Liver (tissue), 8 donors: ENCODE measurements at regions not wholly inside any gene's neighbourhood (a gene's known extent, or its start where the extent isn't known, plus 50 kb on each side); places are given as distances from the start of the nearest gene placed in this dataset.
"Not testable (repeated sequence)": the region's sequence is repeated elsewhere in the genome, so short reads cannot be mapped to it uniquely, and the experiment has no call there.

ENCODE experiments used
- DNase-seq: peaks from one replicate; pipeline ENCODE4 v3.0.0-alpha.2; 2017; ENCODE audit warnings: low spot score
- H3K27ac ChIP-seq, 2 donors: one replicate each; pipeline ENCODE4 v1.7.0; 2013; ENCODE audit warnings: inconsistent platforms in 2 of 2, low read length in 2 of 2, control low read depth in 1 of 2, low read depth in 1 of 2, mild to moderate bottlenecking in 1 of 2
- H3K27me3 ChIP-seq, 4 donors: one replicate each; pipeline versions ENCODE4 v1.6.1 to v1.7.0; 2013; ENCODE audit warnings: low read length in 3 of 4, inconsistent platforms in 1 of 4, mild to moderate bottlenecking in 1 of 4, moderate library complexity in 1 of 4; ENCODE audit not compliant: control insufficient read depth in 4 of 4, insufficient read depth in 4 of 4
- H3K36me3 ChIP-seq, 4 donors: one replicate each; pipeline versions ENCODE4 v1.6.1 to v1.7.0; 2013; ENCODE audit warnings: low read length in 3 of 4, mild to moderate bottlenecking in 3 of 4, low read depth in 1 of 4, moderate library complexity in 1 of 4; ENCODE audit not compliant: control insufficient read depth in 4 of 4, insufficient read depth in 3 of 4
- H3K4me1 ChIP-seq, 4 donors: one replicate each; pipeline versions ENCODE4 v1.6.1 to v1.7.0; 2013; ENCODE audit warnings: low read length in 3 of 4, mild to moderate bottlenecking in 3 of 4, moderate library complexity in 1 of 4; ENCODE audit not compliant: control insufficient read depth in 4 of 4, insufficient read depth in 4 of 4
- H3K4me3 ChIP-seq, 3 donors: one replicate each; pipeline versions ENCODE4 v1.6.1 to v1.7.0; 2013; ENCODE audit warnings: low read length in 3 of 3, control low read depth in 1 of 3, low read depth in 1 of 3, mild to moderate bottlenecking in 1 of 3
- H3K9ac ChIP-seq, 2 donors: one replicate each; pipeline ENCODE4 v1.7.0; 2013; ENCODE audit warnings: low read length in 2 of 2, mild to moderate bottlenecking in 2 of 2, moderate library complexity in 2 of 2, control low read depth in 1 of 2, low read depth in 1 of 2
- H3K9me3 ChIP-seq, 4 donors: one replicate each; pipeline versions ENCODE4 v1.6.1 to v1.7.0; 2013; ENCODE audit warnings: low read length in 3 of 4; ENCODE audit not compliant: control insufficient read depth in 4 of 4
- ATF3 ChIP-seq: IDR thresholded peaks from 2 replicates; pipeline ENCODE4 v1.6.1; 2016; ENCODE audit warnings: antibody characterized with exemption
- CTCF ChIP-seq: fragments of 150-350 bp; IDR thresholded peaks from 2 replicates; pipeline ENCODE4 v1.5.1; 2017; ENCODE audit warnings: improper control_type of control experiment, low read depth, low read length; ENCODE audit not compliant: missing input control
- EGR1 ChIP-seq, 2 donors: IDR thresholded peaks; 2 replicates each; pipeline ENCODE4 v1.6.1; 2016 to 2018; ENCODE audit warnings: antibody characterized with exemption in 2 of 2, low read depth in 2 of 2
- FOXA1 ChIP-seq: IDR thresholded peaks from 2 replicates; pipeline ENCODE4 v1.6.1; 2016; ENCODE audit warnings: antibody characterized with exemption
- FOXA2 ChIP-seq: IDR thresholded peaks from 2 replicates; pipeline ENCODE4 v1.6.1; 2016; ENCODE audit warnings: antibody characterized with exemption
- GABPA ChIP-seq, 2 donors: IDR thresholded peaks in 1 of 2; conservative IDR thresholded peaks in 1 of 2; 2 replicates each; pipeline ENCODE4 v1.6.1; 2016; ENCODE audit warnings: antibody characterized with exemption in 2 of 2, mild to moderate bottlenecking in 1 of 2, moderate library complexity in 1 of 2
- HNF4A ChIP-seq, 2 donors: conservative IDR thresholded peaks; 2 replicates each; pipeline ENCODE4 v1.6.1; 2016; ENCODE audit warnings: antibody characterized with exemption in 2 of 2, mild to moderate bottlenecking in 2 of 2
- HNF4G ChIP-seq: IDR thresholded peaks from 2 replicates; pipeline ENCODE4 v1.6.1; 2016; ENCODE audit warnings: antibody characterized with exemption
- JUND ChIP-seq, 2 donors: IDR thresholded peaks; 2 replicates each; pipeline ENCODE4 v1.6.1; 2016; ENCODE audit warnings: antibody characterized with exemption in 2 of 2
- MAX ChIP-seq: IDR thresholded peaks from 2 replicates; pipeline ENCODE4 v1.6.1; 2016; ENCODE audit warnings: antibody characterized with exemption
- NR2F2 ChIP-seq: IDR thresholded peaks from 2 replicates; pipeline ENCODE4 v1.6.1; 2016; ENCODE audit warnings: antibody characterized with exemption
- RAD21 ChIP-seq, 2 donors: IDR thresholded peaks; 2 replicates each; pipeline ENCODE4 v1.6.1; 2016; ENCODE audit warnings: antibody characterized with exemption in 2 of 2, mild to moderate bottlenecking in 2 of 2
- REST ChIP-seq: IDR thresholded peaks from 2 replicates; pipeline ENCODE4 v1.6.1; 2016; ENCODE audit warnings: antibody characterized with exemption, mild to moderate bottlenecking
- RXRA ChIP-seq, 2 donors: IDR thresholded peaks; 2 replicates each; pipeline ENCODE4 v1.6.1; 2017 to 2018; ENCODE audit warnings: antibody characterized with exemption in 2 of 2, mild to moderate bottlenecking in 1 of 2
- SP1 ChIP-seq: IDR thresholded peaks from 2 replicates; pipeline ENCODE4 v1.6.1; 2018; ENCODE audit warnings: antibody characterized with exemption, mild to moderate bottlenecking
- TAF1 ChIP-seq: conservative IDR thresholded peaks from 2 replicates; pipeline ENCODE4 v1.6.1; 2016; ENCODE audit warnings: antibody characterized with exemption, mild to moderate bottlenecking
- YY1 ChIP-seq: IDR thresholded peaks from 2 replicates; pipeline ENCODE4 v1.6.1; 2016; ENCODE audit warnings: antibody characterized with exemption, mild to moderate bottlenecking
- ZBTB33 ChIP-seq: IDR thresholded peaks from 2 replicates; pipeline ENCODE4 v1.6.1; 2016; ENCODE audit warnings: antibody characterized with exemption
- WGBS: extraction: QIAGEN DNeasy Blood & Tissue Kit; methylation state at CpG from one replicate; pipeline ENCODE4 v1.1.7; 2013; 5-methylcytosine and 5-hydroxymethylcytosine counted together
- donor health status: healthy.
- donor health status: healthy.
- donor health status: healthy.
- donor health status: healthy.
- donor health status: healthy.

- Histone ChIP-seq H3K27me3 (no peaks in the 10 kb centered on the region), H3K9me3 (no peaks in the 10 kb centered on the region), H3K9ac (no peak overlapping the region), H3K27ac (no peak overlapping the region), H3K4me3 (no peak overlapping the region), H3K36me3 (no peaks in the 10 kb centered on the region), H3K4me1 (no peaks in the 10 kb centered on the region)
- WGBS: 89% methylated on average over 3 of the region's 3 CpGs
- DNase-seq: no peak
- TF ChIP-seq TAF1 (no peak), CTCF (no peak), HNF4G (no peak), EGR1 (IDR thresholded peaks at IDR 0.05; ENCODE audit: low read depth in 2 of 2) (no peak), FOXA1 (no peak), REST (no peak), ATF3 (no peak), RXRA (IDR thresholded peaks at IDR 0.05) (no peak), FOXA2 (no peak), HNF4A (conservative IDR thresholded peaks at IDR 0.05) (no peak), GABPA (IDR thresholded peaks at IDR 0.05 in 1 of 2, conservative IDR thresholded peaks at IDR 0.05 in 1 of 2) (no peak), MAX (no peak), ZBTB33 (no peak), JUND (IDR thresholded peaks at IDR 0.05) (no peak), RAD21 (IDR thresholded peaks at IDR 0.05) (no peak), SP1 (no peak), NR2F2 (no peak), YY1 (no peak)
Observed at GRCh38 chr3:24689353-24689752, 194.7 kb upstream of the THRB start.

- Histone ChIP-seq H3K27me3 (no peaks in the 10 kb centered on the region), H3K9me3 (no peaks in the 10 kb centered on the region), H3K4me3 (no peak overlapping the region), H3K36me3 (no peaks in the 10 kb centered on the region), H3K4me1 (no peaks in the 10 kb centered on the region), H3K27ac (no peak overlapping the region), H3K9ac (no peak overlapping the region)
- no peak for DNase-seq
- TF ChIP-seq HNF4A (conservative IDR thresholded peaks at IDR 0.05): no peak
- no peak for TF ChIP-seq RXRA (IDR thresholded peaks at IDR 0.05)
- no peak for TF ChIP-seq YY1
- TF ChIP-seq GABPA (IDR thresholded peaks at IDR 0.05 in 1 of 2, conservative IDR thresholded peaks at IDR 0.05 in 1 of 2): no peak
- no peak for TF ChIP-seq EGR1 (IDR thresholded peaks at IDR 0.05; ENCODE audit: low read depth in 2 of 2)
- TF ChIP-seq MAX: no peak
- TF ChIP-seq HNF4G: no peak
- TF ChIP-seq CTCF: no peak
- TF ChIP-seq FOXA1: no peak
- WGBS: 78% methylated on average over 1 of the region's 1 CpG
Observed at GRCh38 chr3:24690777-24691176, 196.1 kb upstream of the THRB start.

- 86% methylated on average over 1 of the region's 1 CpG for WGBS
- H3K9ac ChIP-seq, H3K27me3 ChIP-seq, H3K4me1 ChIP-seq, H3K27ac ChIP-seq, H3K36me3 ChIP-seq, DNase-seq, H3K4me3 ChIP-seq, H3K9me3 ChIP-seq: not testable (repeated sequence)
Observed at GRCh38 chr3:24699078-24699477, 204.4 kb upstream of the THRB start.
